SW 1271 (cell line): ENCODE measurements at regions not wholly inside any gene's neighbourhood (a gene's known extent, or its start where the extent isn't known, plus 50 kb on each side); places are given as distances from the start of the nearest gene placed in this dataset.

ENCODE experiments used
- DNase-seq, 2 experiments: peaks; one replicate each; lab custom pipeline; 2025; lab: John Stamatoyannopoulos, UW

DNA sequence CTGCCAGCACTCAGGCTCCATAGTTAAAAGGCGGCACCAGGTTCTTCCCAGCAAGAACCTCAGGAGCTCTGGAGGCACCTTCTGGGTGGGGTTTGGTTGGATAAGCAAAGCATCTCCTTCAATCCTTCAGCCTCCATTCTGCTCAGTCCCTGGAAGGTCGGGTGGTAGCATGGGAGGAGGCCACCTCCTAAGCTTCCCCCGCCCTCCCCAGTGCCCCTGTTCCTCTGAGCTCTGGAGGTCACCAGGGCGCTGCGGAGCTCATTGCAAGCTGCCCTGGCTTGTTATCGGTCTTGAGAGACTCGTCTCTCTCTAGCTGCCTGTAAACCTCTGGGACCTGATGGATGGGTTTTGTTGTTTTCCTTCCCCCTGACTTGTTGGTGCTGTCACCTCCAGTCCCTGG, 124.8 kb downstream of the RPLP1 start:
- DNase-seq: no peak

DNA sequence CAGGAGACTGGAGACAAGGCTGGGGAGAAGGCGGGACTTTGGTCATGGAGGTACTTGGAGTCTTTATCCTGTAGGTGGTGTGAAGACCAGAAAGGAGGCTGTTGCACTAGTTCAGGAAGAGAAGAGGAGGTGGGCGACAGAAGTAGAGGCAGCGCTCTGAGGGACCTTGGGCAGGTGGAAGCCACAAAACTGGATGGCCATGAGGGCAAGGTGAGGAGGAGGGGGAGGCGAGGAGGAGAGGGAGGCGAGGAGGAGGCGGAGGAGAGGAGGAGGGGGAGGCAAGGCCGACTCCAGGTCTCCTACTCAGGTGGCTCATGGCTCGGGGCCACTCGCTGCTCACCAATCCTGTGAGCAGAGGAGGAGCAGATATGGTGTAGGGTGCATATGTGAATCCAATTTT, 125.6 kb downstream of the RPLP1 start:
- no peak for DNase-seq

DNA sequence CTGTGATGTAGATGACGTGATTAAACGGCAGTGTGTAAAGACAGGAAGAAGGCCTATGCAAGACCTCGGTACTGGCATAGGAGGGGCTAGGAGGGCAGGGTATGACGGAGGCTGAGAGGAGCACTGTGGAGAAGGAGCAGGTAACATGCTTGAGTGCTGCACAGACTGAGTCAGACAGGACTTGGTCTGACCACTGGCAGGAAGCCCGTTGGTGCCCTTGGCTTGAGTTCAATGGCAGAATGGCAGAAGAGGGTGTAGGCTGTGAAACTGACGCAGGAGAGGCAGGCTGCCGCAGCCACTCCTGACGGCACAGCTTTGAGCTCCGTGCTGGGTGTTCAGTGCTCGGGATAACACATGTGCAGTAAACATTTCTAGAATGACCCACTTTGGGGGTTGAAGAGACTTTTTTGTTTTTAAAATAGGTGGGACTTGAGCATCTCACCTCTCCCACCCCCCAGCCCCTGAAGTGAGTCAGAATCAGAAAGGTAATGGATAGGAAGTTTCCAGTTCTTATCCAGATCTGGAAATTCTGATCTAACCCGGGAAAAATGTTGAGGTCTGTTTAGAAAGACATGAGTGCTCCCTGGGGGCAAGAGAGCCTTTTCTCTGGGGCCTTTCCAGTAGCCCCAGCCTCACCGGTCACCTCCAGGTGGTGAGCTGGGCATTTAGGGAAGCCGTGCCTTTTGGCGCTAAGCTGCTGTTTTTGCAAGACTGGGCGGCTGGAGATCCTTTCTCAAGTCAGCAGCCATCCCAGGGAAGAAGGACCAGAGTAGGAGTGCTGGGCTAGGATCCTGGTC, 126.4 kb downstream of the RPLP1 start:
- DNase-seq: no peak

DNA sequence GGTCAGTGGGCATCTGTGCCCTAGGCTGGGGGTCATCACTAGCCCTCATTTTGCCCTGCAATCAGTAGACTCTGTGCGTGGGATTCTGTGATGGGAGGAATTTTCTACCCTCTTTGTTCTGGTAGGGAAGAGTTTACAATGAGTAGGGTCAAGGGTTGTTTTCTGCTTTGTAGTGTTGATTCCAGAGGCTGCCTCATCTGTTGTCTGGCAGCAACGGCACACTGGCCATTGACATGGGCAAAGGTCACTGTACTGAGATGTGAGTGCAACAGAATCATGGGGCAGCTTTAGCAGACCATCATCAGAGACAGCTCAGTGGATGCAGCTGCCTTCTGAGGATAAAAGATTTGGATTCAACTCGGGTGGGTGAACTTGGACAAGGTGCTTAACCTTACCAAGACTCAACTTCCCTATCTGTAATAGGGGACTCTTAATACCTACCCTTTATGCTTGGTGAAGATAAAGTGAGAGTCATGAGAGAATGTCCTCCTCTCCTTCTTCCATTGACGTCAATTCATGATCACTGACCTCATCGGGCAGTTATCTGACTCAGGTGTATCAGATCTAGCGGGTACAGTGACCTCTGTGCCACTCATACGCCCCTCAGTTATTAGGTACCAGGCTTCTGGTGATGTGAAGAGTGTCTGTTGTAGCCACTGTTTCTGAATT, 127.5 kb downstream of the RPLP1 start:
- DNase-seq: no peak

DNA sequence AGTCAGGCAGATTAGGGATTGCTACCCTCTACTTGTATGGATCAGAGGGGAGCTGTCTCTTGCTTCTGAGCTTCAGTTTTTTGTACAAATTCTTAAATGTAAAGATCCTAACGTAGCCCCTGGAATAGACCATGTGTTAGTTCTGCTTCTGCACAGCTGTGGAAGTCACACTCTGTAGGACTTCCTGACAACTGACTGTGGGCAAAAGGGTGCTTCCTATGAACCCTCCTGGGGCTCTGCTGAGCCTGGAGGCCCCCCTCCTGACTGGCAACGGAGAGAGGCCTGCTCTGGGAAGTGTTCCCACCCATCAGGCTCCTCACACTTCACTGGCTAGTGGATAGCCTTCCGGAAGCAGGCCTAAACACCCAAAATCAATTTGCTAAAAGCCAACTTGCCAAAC, 131.0 kb downstream of the RPLP1 start:
- DNase-seq: no peak

DNA sequence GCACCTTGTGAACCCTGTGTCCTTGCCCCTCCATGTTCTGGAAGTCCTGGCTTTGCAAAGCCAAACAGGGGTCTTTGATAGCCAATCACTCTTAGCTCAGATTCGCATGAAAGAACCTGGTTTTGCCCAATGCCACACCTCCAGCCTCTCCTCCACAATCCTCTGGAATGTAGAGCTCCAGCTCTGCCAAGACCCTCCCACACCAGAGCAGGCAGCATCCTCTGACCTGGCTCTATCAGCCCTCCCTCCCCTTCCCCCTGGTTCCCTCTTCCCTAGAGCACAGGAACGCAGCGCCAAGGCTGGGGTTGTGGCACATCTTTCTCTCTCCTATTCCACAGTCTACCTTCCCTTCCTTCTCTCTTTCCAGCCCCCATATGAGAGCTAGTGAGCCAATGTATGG, 133.3 kb downstream of the RPLP1 start:
- DNase-seq: no peak

DNA sequence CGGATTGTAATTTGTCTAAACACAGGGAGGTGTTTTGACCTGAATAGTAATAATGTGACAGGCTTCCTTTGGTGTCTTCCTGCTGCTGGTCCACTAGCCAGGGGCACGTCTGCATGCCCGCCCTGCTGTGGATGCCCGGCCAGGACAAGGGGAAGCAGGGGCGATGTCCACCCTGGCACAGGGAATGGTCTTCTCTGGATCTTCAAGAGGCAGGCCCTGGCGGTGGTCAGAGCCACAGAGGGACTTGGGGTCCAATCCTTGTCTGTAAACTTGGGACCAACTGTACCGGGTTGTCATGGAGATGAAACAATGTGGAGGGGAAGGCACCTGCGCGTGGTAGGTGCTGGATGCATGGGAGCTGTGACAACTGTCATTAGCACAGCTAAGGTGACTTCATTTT, 134.1 kb downstream of the RPLP1 start:
- no peak for DNase-seq

DNA sequence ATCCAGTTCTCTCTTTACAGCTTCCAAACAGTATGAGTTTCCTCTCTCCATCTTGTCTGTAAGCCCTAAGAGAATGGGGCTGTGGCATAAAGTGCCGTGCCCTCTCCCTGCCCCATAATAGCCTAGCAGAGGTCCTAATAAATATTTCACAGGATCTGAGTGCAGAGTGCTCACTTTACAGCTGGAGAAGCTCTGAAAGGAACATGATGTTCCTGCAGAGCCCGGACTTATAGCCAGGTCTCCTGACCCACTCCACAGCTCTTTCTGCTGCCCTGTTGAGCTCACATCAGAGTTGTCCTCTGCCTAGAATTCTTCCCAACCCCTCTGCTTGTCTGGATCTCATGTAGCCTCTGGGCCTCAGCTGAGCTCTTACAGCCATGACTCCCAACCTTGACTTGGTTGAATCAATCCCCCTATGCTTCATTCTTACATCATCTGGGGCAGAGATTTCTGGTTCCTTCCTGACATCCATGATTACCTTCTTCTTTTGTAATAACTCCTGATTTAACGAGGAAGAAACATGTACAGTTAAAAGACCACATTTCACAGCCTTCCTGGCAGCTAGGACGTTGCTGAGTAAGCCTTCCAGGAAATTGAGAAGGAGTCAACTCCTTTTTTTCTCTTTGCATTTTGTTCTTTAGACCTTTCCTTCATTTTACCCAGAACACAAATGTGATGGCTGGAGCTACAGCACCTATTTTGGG, 135.3 kb downstream of the RPLP1 start:
- DNase-seq: no peak

DNA sequence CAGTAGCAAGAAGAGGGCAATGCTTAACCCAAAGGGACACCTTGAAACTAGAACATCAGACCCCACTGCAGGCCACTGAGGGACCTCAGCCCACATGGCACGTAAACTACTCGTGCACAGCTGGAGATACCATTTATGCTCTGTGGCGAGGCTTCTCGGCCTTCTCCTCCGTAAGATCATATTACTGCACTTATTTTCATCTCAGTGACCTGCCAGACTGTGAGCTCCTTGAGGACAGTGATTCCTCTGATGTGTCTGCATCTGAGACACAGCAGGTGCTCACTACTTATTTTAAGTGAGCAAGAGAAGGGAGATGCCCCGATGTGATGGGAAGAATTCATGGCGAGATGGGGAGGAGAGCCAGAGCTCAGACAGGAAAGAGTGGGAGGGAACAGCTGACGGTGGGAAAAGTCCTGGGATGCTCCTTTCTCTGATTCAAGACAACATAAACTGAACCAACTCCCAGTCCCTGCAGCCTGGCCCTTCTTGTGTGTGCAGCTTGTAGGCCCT, 137.6 kb downstream of the RPLP1 start:
- DNase-seq: no peak

DNA sequence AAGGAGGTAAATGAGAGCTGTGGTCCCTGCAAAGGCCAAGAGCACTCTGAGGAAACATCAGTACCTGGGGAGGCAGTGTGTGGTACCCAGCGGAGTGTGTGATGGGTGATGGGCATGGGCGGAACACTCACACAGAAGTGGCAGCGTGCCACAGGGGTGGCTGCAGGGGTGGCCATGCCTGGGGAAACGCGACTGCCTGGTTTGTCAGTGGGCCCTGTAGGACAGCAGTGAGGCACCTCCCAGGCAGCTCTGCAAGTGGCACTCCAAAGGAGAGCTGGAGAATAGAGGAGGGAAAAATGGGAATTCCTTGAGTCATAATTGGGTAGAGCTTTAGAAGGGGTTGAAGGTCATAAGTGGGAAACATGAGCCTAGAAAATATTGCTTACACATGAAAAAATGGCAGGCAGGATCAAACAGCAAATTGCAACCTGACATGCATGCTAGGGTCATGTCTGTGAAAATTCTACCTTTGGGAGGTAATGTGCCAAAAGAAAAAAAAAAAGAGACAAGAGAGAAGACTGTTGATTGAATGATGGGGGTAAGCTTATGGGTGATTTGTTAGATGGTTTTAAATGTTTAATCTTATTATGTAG, 138.4 kb downstream of the RPLP1 start:
- no peak for DNase-seq

DNA sequence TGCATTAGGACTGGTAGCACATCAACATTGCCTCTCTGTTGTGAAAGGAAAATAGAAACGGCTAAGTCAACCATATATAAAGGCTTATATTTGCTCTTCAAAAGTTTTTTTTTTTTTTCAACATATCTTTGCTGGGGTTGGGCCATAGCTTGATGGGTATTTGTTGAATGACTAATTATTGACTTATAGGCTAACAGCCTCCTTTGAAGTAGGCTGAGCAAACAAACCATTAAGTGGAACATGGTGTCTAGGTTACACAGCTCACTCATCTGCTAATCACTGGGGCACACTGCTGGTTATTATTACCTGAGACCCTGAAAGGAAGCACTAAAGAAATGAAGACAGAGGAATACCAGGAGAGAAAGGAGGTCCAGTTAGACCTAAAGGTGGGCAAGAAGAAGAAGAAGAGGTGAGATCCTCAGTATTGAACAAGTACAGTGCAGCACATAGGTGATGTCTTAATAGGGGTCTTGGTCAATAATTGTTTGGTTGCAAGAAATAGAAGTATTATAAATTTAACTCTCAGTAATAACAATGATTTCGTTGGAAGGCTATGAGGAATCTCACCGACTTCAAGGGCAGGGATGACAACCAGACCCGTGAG, 139.4 kb downstream of the RPLP1 start:
- no peak for DNase-seq

DNA sequence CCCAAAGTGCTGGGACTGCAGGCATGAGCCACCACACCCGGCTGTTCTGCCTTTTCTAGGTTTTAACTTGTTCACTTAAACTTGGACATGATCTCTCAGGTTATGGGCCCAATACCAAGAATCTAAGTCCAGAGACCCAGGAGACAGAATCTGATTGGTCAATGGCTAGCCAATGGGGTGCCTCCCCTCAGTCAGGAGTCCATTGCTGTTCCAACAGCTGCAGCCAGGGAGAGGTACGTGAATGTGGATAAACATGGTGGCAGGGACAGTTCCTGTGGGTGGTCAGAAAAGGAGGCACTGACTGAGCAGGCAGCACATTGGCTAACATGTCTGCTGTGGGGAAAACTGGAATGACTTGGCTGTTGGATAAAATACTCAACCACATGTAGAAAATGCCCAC, 140.3 kb downstream of the RPLP1 start:
- no peak for DNase-seq

DNA sequence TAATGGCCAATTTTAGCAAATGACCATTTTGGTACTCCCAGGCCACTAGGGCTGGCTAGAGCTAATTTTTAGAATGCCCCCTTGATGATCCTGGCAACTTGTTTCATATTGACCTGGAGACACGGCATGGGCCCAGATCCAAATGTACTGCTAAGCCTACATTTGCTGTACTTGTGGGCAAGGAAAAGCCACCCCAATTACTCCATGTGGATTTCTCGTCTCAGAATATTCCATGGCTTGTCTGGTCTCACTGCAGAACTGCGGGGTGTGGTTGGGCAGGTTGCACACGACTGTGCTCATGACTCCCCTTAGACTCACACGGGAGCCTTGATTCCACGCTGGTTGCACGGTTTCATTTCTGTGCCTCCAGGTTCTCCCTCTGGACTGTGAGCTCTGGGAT, 140.9 kb downstream of the RPLP1 start:
- DNase-seq: no peak

DNA sequence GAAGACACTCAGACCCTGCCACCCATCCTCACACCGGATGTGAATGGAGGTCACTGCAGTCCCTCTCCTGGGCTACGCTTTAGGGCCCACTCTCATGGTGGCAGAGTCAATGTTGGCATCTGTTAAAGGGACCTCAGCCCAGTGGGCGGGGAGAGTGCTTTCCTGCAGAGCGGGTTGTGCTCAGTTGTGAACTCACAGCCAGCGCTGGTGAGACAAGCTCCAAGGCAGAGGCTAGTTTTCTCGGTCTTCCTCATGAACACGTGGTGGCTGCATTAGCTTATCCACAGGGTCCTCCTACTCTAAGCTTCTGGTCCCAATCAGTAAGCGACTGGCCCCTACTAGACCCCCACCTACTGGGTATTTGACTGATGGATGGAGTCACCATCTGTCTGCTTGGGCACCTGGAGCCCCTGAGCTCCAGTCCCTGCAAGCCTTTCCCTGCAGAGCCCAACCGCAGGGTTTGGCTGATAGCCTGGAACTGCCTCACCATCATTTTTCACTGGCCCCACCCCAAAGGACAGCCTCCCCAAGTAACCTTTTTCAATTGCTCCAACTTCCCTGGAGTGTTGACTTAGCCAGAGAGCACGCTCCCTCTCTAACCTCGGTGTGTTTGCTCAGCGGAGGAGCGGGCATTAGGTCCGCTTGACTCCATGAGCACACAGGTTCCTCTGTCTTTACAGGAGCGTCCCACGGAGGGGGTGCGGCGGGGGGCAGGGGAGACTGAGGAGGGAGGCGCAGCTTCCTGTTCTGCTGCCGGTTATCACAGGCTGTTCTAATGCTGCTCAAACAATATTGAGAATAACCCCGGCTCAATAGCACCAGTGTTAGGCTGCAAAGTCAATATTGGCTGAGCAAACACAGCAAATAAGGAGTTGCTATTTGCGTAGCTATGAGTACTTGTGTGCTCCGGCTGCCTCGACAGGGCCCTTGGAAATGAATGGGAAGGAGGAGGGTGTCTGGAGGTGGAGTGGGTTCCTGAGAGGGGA, 141.7 kb downstream of the RPLP1 start:
- DNase-seq: no peak

DNA sequence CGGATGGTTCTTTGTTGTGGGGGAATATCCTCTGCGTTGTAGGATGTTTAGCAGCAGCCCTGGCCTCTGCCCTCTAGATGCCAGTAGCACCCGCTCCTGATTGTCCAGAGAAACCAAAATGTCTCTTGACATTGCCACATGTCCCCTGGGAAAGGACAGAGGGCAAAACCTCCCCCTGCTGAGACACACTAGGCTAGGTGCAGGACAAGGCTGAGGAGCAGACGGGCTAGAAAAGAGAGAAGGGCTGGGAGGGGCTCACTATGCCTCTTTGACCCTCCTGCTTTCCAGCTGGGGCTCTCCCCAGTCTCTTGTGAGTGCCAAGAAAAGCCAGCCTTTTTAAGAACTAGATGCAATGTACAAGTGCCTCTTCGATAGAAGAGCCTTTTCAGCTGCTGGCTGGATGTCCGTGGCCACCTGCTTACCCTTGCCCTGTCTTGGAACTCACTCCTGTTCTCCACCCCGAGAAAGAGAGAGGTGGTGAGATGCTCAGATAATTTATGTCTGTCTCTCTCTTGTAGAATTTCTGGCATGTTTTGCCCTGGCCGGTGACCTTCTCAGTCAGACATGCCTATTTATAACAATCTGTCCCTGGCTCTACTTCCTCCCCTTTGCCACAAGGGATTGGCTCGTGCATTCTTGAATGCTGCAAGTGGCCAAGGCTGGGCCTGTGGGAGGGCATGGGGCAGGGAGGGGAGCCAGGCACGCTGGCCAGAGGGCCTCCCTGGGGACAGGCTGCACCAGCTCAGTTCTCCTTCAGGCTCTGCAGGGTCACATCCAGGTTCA, 142.6 kb downstream of the RPLP1 start:
- no peak for DNase-seq

DNA sequence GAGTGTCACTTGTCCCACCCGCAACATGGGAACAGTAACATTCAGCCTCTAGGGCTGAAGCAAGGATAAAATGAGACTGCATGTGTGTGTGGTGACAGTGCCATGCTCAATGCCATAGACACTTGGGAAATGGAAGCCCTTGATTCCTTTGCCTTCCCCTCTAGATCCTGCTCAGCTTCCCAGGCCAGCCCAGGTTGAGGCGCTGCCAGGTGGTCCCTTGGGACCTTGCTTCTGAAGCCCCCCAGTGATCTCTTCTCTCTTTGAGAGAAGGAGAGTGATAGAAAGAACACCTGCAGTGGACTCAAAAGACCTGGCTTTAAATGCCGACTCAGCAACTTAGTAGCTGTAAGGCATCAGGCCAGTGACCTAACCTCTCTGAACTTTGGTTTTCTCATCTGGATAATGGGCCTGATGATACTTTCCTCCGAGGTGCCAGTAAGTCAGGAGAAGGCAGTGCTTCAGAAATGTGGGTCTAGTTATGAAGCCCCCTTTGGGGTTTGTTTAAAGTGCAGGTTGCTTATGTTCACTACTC, 144.5 kb downstream of the RPLP1 start:
- DNase-seq: no peak

DNA sequence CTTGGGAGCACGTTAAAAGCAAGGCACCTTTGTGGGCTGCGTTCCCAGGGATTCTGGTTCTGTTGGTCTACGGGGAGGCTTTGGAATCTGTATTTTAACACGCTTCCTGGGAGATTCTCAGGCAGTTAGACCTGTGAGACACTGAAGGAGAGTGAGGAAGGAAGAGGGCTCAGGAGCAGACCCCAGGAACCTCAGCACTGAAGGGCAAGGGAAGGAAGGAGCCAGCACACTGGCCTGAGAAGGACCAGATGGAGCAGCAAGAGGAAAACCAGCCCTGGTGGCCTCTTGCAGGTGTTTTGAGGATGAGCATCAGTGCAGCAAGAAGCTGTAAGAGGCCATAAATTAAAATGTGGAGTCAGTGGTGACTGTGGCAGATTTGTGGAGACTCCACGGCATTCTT, 146.7 kb downstream of the RPLP1 start:
- no peak for DNase-seq

DNA sequence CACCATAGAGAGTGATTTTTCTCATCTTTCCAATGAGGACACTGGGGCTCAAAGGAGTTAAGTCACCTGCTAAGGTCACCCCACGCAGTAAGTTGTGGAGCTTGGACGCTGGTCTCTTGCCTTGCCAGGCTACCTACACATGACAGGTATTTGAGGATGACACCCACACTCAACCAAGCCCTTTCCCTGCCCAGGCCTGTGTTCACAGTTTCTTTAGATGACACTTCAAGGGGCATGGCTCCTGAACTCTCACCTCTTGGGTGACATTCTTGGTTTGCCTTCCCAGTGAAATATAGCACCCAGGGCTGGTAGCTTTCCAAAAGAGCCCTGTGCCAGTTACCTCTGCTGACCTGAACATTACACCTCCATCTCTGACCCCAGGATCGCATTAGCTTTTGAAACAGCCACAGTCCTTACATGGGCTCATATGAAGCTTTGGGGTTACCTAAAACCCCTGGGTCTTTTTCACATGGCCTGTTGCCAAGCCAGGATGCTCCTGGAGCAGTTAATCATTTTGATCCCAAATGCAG, 148.0 kb downstream of the RPLP1 start:
- no peak for DNase-seq

DNA sequence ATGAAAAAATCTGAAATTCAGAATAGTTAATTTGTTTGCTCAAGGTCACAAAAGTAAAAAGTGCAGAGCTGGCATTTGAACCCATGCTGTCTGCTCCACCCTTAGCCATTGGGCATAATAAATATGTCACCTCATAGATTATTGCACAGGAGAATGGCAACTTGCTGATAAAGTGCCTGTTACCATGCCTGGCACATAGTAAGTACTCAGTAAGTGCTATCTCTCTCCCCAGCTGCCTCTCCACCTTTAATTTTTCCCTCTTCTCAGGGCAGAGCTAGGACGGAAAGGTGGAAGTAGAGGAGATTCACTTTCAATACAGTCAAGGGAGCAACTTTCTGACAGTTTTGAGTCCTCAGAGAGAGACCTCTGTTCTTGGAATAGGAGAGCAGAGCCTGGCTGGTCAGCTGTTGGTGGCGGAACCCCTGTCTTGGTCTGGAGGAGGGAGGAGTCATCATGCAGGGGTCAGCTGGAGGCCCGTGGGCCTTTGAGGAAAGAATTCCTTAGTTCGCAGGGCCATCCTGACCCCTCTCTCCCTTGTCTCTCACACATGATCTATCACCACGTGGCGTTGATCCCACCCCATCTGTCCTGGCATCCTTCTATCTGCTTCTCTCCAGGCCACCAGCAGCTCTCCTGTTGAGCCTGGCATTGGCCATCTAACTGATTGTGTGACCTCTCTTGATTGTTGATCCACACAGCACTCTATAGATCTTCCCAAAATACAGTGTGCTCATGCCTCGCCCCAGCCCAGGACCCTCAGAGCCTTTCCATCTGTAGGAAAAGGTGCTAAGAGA, 149.3 kb downstream of the RPLP1 start:
- no peak for DNase-seq
